Heart right ventricle (tissue), 16 donors: ENCODE measurements at regions not wholly inside any gene's neighbourhood (a gene's known extent, or its start where the extent isn't known, plus 50 kb on each side); places are given as distances from the start of the nearest gene placed in this dataset.

Experiments
- ATAC-seq, 8 donors: fragments of 200-7000 bp; cut with Tn5 transposase; one replicate each; pipeline ENCODE4 v1.9.1; 2020; ENCODE audit warnings: mild to moderate bottlenecking in 8 of 8, moderate library complexity in 8 of 8, moderate number of reproducible peaks in 1 of 8
- DNase-seq, 2 donors: peaks; one replicate each; pipeline ENCODE4 v3.0.0-alpha.2; 2020
- H3K27ac ChIP-seq, 10 donors: fragments of 200-600 bp; sonication (generic) in 2 of 10; one replicate each; pipeline versions ENCODE4 v1.5.0 to v1.8.0; 2020 to 2022; ENCODE audit warnings: mild to moderate bottlenecking in 3 of 10
- H3K27me3 ChIP-seq, 7 donors: fragments of 200-600 bp; one replicate each; pipeline ENCODE4 v1.8.0; 2021 to 2022; ENCODE audit warnings: mild to moderate bottlenecking in 2 of 7
- H3K36me3 ChIP-seq, 9 donors: fragments of 200-600 bp; sonication (generic) in 1 of 9; one replicate each; pipeline versions ENCODE4 v1.5.0 to v1.8.0; 2020 to 2022; ENCODE audit warnings: mild to moderate bottlenecking in 2 of 9
- H3K4me1 ChIP-seq, 9 donors: fragments of 200-600 bp; sonication (generic) in 1 of 9; one replicate each; pipeline versions ENCODE4 v1.5.0 to v1.8.0; 2020 to 2022; ENCODE audit warnings: mild to moderate bottlenecking in 4 of 9
- H3K4me3 ChIP-seq, 10 donors: fragments of 200-600 bp; sonication (generic) in 2 of 10; one replicate each; pipeline versions ENCODE4 v1.5.0 to v1.8.0; 2020 to 2022; ENCODE audit warnings: mild to moderate bottlenecking in 7 of 10, moderate library complexity in 2 of 10
- H3K9me3 ChIP-seq, 11 donors: fragments of 200-600 bp in 10 of 11; sonication (generic) in 2 of 11; one replicate each; pipeline versions ENCODE4 v1.5.0 to v1.8.0; 2013 to 2022; ENCODE audit warnings: mild to moderate bottlenecking in 2 of 11, control low read depth in 1 of 11, moderate library complexity in 1 of 11
- CTCF ChIP-seq, 9 donors: fragments of 200-600 bp; sonication (generic) in 2 of 9; IDR thresholded peaks; one replicate each; pipeline versions ENCODE4 v1.5.0 to v1.8.0; 2021 to 2022; ENCODE audit warnings: antibody characterized with exemption in 9 of 9, mild to moderate bottlenecking in 5 of 9, moderate library complexity in 1 of 9
- WGBS, 2 donors: extraction: QIAGEN DNeasy Blood & Tissue Kit; methylation state at CpG; one replicate each; pipeline ENCODE4 v1.1.7; 2013; ENCODE audit warnings: inconsistent platforms in 1 of 2; 5-methylcytosine and 5-hydroxymethylcytosine counted together
- intact Hi-C, 10 donors: fragments of 100-400 bp; cut with DNase I; formaldehyde crosslinking; loops; one replicate each; pipeline versions ENCODE4 v1.11.1 to v1.14.2; 2022
- donor health status: Arrhythmogenic right ventricular cardiomyopathy.
- donor health status: ischemic (EF 13 %, LVEDD 7.1; RV severe dilation, severe dysfunction).
- donor health status: healthy with polysubstance abuse.
- donor health status: DM: no; HTN: yes; CAD: no.
- donor health status: DM: no; HTN: no; CAD: no.
- donor health status: ischemic (EF 25% LVEDD 6.9; RV normal size, moderate dysfunction).
- donor health status: ischemic (EF 25% LVEDD 5.7; RV mildly dilated, moderate dysfunction).
- donor health status: healthy.
- donor health status: DM: yes; HTN: yes; CAD: no.
- donor health status: Ischemic cardiomyopathy.
- donor health status: ischemic (EF 35%, LVEDD 5.7; RV mildly dilated, moderate dysfunction).
- donor health status: nonischemic (EF 11% LVEDD 7.7; RV severe dilation, severe dysfunction).
- donor health status: DM: yes; HTN: yes; CAD: no.
- donor health status: PGD.
- donor health status: ischemic (EF 29% LVEDD 5.4; RV normal size, mild dysfunction).
- donor health status: nonischemic (EF 23%, LVEDD 6.1; RV moderate dilation, normal function).

DNA sequence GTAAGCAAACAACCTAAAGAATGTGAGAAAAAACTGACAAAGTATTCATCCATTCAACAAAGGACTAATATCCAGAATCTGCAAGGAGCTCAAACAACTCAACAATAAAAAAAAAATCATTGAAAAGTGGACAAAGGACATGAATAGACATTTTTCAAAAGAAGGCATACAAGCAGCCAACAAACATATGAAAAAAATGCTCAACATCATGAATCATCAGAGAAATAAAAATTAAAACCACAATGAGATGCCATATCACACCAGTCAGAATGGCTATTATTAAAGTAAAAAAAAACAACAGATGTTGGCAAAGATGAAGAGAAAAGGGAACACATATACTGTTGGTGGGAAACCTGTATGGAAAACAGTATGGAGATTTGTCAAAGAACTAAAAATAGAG is 120.7 kb upstream of the ADGRL3 start:
- intact Hi-C loops = no loop called here
- peaks cover 0 to 15% (median 0%) of the 10 kb centered on the region in 11 donors for H3K9me3 ChIP-seq
- no peaks in the 10 kb centered on the region for H3K4me1 ChIP-seq
- DNase-seq = no peak
- H3K27ac ChIP-seq = no peak overlapping the region
- no peaks in the 10 kb centered on the region for H3K27me3 ChIP-seq
- no peak overlapping the region for H3K4me3 ChIP-seq
- no peak for ATAC-seq
- no peak for TF ChIP-seq CTCF (IDR thresholded peaks at IDR 0.05)
- no peaks in the 10 kb centered on the region for H3K36me3 ChIP-seq

DNA sequence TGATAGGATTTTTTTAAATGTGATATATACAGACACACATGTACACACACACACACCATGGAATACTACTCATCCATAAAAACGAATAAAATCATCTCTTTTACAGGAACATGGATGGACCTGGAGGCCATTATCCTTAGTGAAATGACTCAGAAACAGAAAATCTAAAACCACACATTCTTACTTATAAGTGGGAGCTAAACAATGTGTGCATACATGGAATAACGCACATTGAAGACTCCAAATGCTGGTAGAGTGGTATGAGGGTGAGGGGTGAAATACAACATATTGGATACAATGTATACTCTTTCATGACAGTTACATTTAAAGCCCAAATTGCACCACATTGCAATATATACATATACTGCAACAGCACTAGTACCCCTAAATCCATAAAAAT is 120.2 kb upstream of the ADGRL3 start:
- WGBS, 2 donors = 78 to 81% methylated on average over 2 of the region's 2 CpGs
- Histone ChIP-seq H3K9me3 (peaks cover 0 to 14% (median 0%) of the 10 kb centered on the region in 11 donors), H3K27me3 (no peaks in the 10 kb centered on the region), H3K4me3 (no peak overlapping the region), H3K27ac (no peak overlapping the region), H3K4me1 (no peaks in the 10 kb centered on the region), H3K36me3 (no peaks in the 10 kb centered on the region)
- intact Hi-C loops = no loop called here
- TF ChIP-seq CTCF (IDR thresholded peaks at IDR 0.05) = no peak
- DNase-seq = no peak
- no peak for ATAC-seq

DNA sequence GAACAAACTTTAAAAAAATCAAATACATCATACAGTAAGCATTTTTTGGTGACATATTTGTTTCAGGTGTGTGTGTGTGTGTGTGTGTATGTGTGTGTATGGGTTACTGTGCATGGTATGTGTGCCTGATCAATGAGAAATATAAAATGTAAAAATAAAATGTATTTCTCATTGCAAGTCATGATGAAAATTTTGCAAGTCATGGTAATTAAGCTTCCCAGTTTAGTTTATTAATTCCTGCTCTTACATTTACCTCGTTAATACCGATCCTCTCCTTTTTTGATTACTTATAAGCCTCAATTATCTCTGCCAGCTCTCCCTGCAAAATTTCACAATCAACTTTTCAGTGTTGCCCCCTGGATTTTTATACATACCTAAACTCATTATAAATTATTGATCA is 114.6 kb upstream of the ADGRL3 start:
- H3K27me3 ChIP-seq = no peaks in the 10 kb centered on the region
- no peaks in the 10 kb centered on the region for H3K36me3 ChIP-seq
- no peak for DNase-seq
- peaks cover 0 to 9% (median 0%) of the 10 kb centered on the region in 11 donors for H3K9me3 ChIP-seq
- intact Hi-C loops = no loop called here
- WGBS, 2 donors = 86 to 92% methylated on average over 2 of the region's 2 CpGs
- ATAC-seq = no peak
- no peak overlapping the region for H3K4me3 ChIP-seq
- TF ChIP-seq CTCF (IDR thresholded peaks at IDR 0.05) = no peak
- no peaks in the 10 kb centered on the region for H3K4me1 ChIP-seq
- H3K27ac ChIP-seq = no peak overlapping the region

DNA sequence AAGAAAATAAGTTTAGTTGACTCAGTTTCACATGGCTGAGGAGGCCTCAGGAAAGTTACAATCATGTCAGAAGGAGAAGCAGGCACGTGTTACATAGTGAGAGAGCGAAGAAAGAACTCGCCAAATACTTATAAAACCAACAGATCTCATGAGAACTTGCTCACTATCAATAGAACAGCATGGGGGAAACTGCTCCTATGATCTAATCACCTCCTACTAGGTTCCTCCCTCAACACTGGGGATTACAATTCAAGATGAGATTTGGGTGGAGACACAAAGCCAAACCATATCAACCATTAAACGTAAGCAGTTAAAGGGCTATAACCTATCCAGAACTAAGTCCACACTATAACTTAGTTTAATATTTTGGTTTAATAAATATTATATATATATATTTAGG is 113.8 kb upstream of the ADGRL3 start:
- ATAC-seq (no peak), DNase-seq (no peak)
- H3K9me3 ChIP-seq = peaks cover 0 to 9% (median 0%) of the 10 kb centered on the region in 11 donors
- no peak overlapping the region for H3K4me3 ChIP-seq
- 67 to 70% methylated on average over 4 of the region's 4 CpGs for WGBS, 2 donors
- intact Hi-C loops = no loop called here
- no peak overlapping the region for H3K27ac ChIP-seq
- H3K4me1 ChIP-seq = no peaks in the 10 kb centered on the region
- no peak for TF ChIP-seq CTCF (IDR thresholded peaks at IDR 0.05)
- no peaks in the 10 kb centered on the region for H3K27me3 ChIP-seq
- no peaks in the 10 kb centered on the region for H3K36me3 ChIP-seq

DNA sequence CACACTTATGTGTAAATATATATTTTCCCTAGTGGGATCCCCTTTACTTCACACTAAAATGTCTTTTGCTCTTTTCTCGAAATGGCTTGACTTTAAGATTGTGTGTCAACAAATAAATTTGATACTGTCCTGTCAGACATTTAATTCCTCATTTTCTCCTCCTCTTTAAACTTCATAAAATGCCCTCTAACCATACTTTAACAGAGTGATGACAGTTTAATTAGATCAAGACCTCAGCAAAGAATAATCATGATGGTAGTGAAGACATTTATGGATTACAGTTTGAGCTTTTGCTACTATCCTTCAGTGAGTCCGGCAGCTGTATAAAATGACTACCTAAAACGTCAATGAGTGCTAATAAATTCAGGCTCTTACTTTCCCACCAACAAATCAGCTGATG is 113.1 kb upstream of the ADGRL3 start:
- no peak for TF ChIP-seq CTCF (IDR thresholded peaks at IDR 0.05)
- Histone ChIP-seq H3K4me3 (no peak overlapping the region), H3K36me3 (no peaks in the 10 kb centered on the region), H3K4me1 (no peaks in the 10 kb centered on the region), H3K27me3 (no peaks in the 10 kb centered on the region), H3K27ac (no peak overlapping the region), H3K9me3 (peaks cover 0 to 9% (median 0%) of the 10 kb centered on the region in 11 donors)
- WGBS, 2 donors = 78 to 80% methylated on average over 3 of the region's 3 CpGs
- ATAC-seq = no peak
- no peak for DNase-seq
- intact Hi-C loops = no loop called here
